HPDE6-E6E7 (cell line): ENCODE measurements at regions not wholly inside any gene's neighbourhood (a gene's known extent, or its start where the extent isn't known, plus 50 kb on each side); places are given as distances from the start of the nearest gene placed in this dataset.

ENCODE experiments used
- DNase-seq: peaks from one replicate; pipeline ENCODE4 v3.0.0; 2011; ENCODE audit warnings: missing footprints; ENCODE audit errors: extremely low spot score

- DNase-seq = no peak
Measured at GRCh38 chr3:81439108-81439507, 322.3 kb downstream of the GBE1 start.

DNA sequence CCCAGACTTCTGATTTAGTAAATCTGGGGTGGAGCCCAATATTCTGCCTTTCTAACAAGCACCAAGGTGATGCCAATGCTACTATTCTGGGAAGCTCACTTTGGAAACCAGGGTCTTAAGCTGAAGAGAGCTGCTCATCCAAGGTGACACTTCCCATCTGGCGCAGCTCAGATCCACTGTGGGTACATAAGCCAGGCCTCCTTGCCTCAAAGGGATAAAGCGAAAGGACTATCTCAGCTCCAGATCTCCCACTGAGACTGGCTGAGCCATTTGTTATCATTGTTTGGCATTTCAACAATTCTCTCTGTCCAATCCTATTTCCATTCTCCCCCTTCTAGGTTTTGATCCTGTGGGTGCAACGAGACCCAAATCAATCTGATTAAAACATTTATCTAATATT is 323.8 kb downstream of the GBE1 start:
- no peak for DNase-seq

GRCh38 chr3:81436182-81436581 is 325.3 kb downstream of the GBE1 start:
- no peak for DNase-seq

DNA sequence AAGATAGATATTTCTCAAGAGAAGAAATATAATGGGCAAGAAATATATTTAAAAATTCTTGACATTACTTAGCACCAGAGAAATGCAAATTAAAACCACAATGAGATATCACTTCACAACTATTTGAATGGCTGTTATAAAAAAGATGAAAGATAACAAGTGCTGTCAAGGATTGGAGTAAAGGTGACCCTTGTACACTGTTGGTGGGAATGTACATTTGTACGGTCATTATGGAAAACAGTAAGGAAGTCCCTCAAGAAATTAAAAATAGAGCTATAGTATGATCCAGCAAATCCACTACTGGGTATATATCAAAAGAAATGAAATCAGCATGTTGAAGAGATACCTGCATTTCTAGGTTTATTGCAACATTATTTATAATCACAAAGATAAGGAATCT is 326.4 kb downstream of the GBE1 start:
- no peak for DNase-seq

DNA sequence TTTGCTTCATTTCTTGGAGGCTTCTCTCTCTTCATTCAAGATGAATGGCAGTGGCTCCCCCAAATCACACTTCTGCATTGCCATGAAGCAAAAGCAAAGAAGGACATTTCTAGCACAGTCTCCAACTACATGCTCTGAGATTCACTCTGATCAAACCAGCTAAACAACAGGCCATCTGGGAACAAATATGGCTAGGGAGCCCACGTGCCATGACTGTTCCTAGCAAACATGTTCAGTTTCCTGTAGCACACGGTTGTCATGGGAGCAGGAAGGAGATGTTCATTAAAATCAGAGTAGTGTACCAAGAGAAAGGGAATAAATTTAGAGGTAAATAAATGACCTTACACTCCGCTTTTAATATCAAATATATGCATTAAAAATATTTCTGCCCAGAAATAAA is 327.3 kb downstream of the GBE1 start:
- no peak for DNase-seq

GRCh38 chr3:81433675-81434074 is 327.8 kb downstream of the GBE1 start:
- no peak for DNase-seq

DNA sequence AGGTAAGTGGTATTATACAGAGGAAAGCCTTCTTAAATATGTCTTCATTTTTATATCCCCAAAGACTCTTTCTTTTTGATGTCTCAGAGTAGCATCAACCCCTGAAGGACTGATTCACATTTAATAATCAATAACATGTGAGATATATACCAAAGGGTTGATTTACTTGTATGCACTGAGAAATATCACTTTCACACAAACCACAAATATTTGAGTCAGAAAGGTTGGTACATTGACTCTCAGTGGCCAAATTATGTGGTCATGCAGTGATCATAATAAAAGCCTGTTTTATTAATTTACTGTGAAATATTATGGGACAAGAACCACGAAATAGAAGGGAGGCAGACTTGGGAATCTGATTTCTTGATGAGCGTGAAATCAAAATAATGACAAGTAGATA is 329.0 kb downstream of the GBE1 start:
- no peak for DNase-seq

GRCh38 chr3:81426826-81427577 is 334.4 kb downstream of the GBE1 start:
- DNase-seq = no peak

- DNase-seq = no peak
Measured at GRCh38 chr3:81425198-81425868, 336.1 kb downstream of the GBE1 start.

DNA sequence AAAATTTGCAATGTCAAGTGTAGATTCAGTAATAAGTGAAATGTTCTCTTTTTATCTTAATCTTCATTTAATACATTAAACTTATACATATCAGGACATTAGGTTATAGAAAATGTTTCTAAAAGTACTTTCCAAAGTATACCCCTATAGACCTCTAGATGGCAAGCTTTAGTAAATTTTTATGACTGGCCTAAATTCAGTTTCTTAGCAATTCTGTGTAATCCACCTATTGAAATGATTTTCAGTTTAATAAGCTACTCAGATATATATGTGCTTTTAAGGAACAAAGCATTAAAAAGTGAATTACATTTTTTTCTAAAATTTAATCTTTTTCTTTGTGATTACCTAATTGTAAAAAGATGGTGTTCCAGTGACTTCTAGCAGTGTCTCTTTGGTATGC is 342.2 kb downstream of the GBE1 start:
- DNase-seq = no peak

DNA sequence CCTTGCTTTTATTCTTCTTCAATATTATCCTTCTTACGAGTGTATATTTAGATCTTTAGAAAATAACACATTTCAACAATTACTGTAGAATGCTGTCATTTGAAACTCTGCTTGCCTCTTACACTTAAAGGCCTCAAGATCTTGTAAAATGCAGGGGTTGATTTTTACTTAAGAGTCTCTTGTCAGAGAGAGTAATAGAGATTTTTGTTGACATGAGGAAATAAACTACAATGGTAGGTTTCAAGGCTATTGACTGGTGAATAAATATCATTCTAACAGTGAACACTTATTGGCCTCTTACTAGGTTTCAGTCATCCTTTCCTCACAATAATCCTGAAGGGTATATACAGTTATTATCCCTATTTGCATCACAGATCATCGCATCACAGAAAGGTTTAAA is 344.6 kb downstream of the GBE1 start:
- DNase-seq = no peak

GRCh38 chr3:81406318-81406717 is 355.1 kb downstream of the GBE1 start:
- no peak for DNase-seq

GRCh38 chr3:81395739-81396513 is 365.5 kb downstream of the GBE1 start:
- no peak for DNase-seq

GRCh38 chr3:81394651-81395524 is 366.6 kb downstream of the GBE1 start:
- DNase-seq = no peak

DNA sequence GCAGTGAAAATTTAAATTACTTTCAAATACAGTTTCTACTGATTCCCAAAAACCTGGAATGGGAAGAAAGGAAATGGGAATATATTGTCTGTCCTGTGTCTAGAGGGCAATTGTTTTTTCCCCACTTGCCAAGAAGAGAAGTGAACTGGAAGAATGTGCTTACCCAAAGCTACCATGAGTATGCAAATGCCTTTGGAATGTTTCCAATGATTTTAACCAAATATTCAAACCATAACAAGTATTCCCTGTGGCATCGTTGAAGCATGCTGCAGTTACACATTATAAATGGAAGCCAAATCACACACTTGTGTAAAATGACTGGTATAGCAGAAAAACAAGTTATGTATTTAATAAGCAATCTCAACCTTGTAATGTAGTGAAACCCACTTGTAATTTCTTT is 368.2 kb downstream of the GBE1 start:
- DNase-seq = no peak

DNA sequence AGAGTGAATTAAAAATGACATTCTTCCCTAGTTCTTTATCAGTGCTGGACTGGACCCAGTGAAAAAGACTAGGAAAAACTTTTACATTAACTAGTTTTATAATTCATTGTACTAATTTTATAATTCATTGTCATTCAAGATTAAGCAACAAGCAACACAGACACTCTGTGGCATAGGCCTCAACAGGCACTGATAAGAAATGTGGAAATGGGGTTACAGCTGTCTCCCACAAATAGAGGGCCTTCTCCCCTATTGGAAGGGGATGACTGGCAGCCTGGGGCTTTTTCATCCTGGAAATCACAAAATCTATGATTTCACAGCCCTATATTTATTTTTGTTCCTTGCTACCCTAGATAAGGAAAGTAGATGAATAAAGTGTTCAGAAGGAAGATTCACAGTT is 370.6 kb downstream of the GBE1 start:
- no peak for DNase-seq

- no peak for DNase-seq
Measured at GRCh38 chr3:81388191-81388590, 373.3 kb downstream of the GBE1 start.

DNA sequence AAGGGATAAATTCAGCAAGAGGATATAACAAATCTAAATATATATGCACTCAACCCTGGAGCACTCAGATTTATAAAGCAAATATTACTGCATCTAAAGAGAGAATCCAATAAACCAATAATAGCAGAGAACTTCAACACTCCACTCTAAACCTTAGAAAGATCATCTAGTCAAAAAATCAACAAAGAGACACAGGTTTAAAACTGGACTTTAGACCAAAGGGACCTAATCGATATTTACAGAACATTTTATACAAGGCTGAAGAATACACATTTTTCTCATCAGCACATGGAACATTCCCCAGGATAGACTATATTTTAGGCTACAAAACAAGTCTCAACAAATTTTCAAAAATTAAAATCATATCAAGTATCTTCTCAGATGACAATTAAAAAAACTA is 379.0 kb downstream of the GBE1 start:
- no peak for DNase-seq

- no peak for DNase-seq
Measured at GRCh38 chr3:81380234-81380633, 381.2 kb downstream of the GBE1 start.

GRCh38 chr3:81378552-81379293 is 382.7 kb downstream of the GBE1 start:
- no peak for DNase-seq

GRCh38 chr3:81375921-81376320 is 385.5 kb downstream of the GBE1 start:
- no peak for DNase-seq
